Hepatocyte (in vitro differentiated cells): ENCODE measurements at regions not wholly inside any gene's neighbourhood (a gene's known extent, or its start where the extent isn't known, plus 50 kb on each side); places are given as distances from the start of the nearest gene placed in this dataset.

Source experiments
- DNase-seq: peaks from one replicate; pipeline ENCODE4 v3.0.0-alpha.2; 2016; ENCODE audit warnings: low spot score
- H2AFZ ChIP-seq: fragments of 200-600 bp; sonication (generic); 2 replicates; pipeline ENCODE4 v1.6.0; 2016; ENCODE audit warnings: antibody characterized with exemption, mild to moderate bottlenecking
- H3K27ac ChIP-seq: fragments of 200-600 bp; sonication (generic); 2 replicates; pipeline ENCODE4 v1.5.1; 2016; ENCODE audit warnings: mild to moderate bottlenecking
- H3K27me3 ChIP-seq: fragments of 200-600 bp; sonication (generic); 2 replicates; pipeline ENCODE4 v1.6.1; 2016
- H3K36me3 ChIP-seq: fragments of 200-600 bp; sonication (generic); replicated peaks from 2 replicates; pipeline ENCODE4 v1.5.1; 2016; ENCODE audit warnings: low read depth; ENCODE audit not compliant: insufficient read depth
- H3K4me1 ChIP-seq: fragments of 200-600 bp; sonication (generic); 2 replicates; pipeline ENCODE4 v1.5.1; 2016; ENCODE audit warnings: mild to moderate bottlenecking, moderate library complexity; ENCODE audit not compliant: insufficient read depth
- H3K4me2 ChIP-seq: fragments of 200-600 bp; sonication (generic); 2 replicates; pipeline ENCODE4 v1.6.0; 2016
- H3K4me3 ChIP-seq: fragments of 200-600 bp; sonication (generic); 2 replicates; pipeline ENCODE4 v1.5.1; 2016; ENCODE audit warnings: mild to moderate bottlenecking
- H3K79me2 ChIP-seq: fragments of 200-600 bp; sonication (generic); 2 replicates; pipeline ENCODE4 v1.6.0; 2017; ENCODE audit warnings: mild to moderate bottlenecking
- H3K9me2 ChIP-seq: fragments of 200-600 bp; sonication (generic); replicated peaks from 2 replicates; pipeline ENCODE4 v1.6.0; 2017; ENCODE audit warnings: mild to moderate bottlenecking; ENCODE audit not compliant: insufficient read depth
- H3K9me3 ChIP-seq: fragments of 200-600 bp; sonication (generic); 2 replicates; pipeline ENCODE4 v1.5.1; 2016; ENCODE audit warnings: low read depth, mild to moderate bottlenecking
- H4K20me1 ChIP-seq: fragments of 200-600 bp; sonication (generic); 2 replicates; pipeline ENCODE4 v1.6.0; 2016; ENCODE audit warnings: mild to moderate bottlenecking; ENCODE audit not compliant: insufficient read depth, poor library complexity, severe bottlenecking
- EZH2 ChIP-seq: fragments of 200-600 bp; sonication (generic); IDR thresholded peaks from 2 replicates; pipeline ENCODE4 v1.6.1; 2016; ENCODE audit warnings: antibody characterized with exemption, mild to moderate bottlenecking, borderline replicate concordance
- EZH2phosphoT487 ChIP-seq: fragments of 200-600 bp; sonication (generic); IDR thresholded peaks from one replicate; pipeline ENCODE4 v1.6.1; 2018; ENCODE audit warnings: antibody characterized with exemption, mild to moderate bottlenecking, low read depth, moderate library complexity; ENCODE audit not compliant: unreplicated experiment, severe bottlenecking
- WGBS: methylation state at CpG from one replicate; pipeline ENCODE4 v1.1.6; 2016; ENCODE audit warnings: low lambda C conversion rate; ENCODE audit errors: missing lambda C conversion rate; 5-methylcytosine and 5-hydroxymethylcytosine counted together
- TF ChIP-seq, protein P1 (sequence below): fragments of 200-600 bp; sonication (generic); IDR thresholded peaks from 2 replicates; pipeline ENCODE4 v1.5.1; 2016; ENCODE audit warnings: antibody characterized with exemption, mild to moderate bottlenecking; ENCODE audit not compliant: poor library complexity

DNA sequence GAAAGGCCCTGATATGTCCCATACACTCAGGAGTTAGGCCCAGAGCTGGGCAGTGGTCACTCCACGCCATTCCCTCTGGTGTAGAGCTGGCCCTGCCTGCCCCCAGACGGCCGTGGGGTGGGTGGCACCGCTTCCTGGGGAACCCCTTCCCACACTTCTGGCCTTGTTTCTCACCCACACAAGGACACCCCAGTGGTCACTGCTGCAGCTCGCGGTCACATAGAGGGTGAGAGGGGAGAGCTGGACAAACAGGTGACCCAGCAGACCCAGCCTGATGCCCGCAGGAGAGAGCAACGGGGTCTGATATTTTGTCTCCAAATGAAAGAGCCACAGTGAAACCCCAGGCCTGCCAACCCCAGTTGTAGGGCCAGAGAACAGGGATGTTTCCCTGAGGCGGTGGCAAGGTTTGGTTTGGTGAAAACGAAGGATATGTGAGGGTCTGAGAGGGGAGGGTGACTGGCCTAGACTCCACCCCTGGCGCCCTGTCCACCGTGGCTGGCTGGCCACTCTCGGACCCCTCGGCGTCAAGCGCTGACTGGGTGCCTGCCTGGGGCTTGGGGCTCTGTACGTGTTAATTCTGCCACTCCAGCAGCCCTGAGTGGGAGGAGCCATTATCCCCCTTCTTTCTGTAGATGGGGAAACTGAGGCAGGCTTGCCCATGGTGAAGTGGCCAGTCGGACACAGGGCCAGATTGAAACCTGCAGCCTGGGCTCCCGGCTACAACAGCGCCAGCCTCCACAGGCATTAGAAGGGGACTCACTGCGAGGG is 71.0 kb upstream of the PPARA start:
- TF ChIP-seq EZH2phosphoT487 (no peak), EZH2 (no peak)
- TF ChIP-seq, protein P1, sequence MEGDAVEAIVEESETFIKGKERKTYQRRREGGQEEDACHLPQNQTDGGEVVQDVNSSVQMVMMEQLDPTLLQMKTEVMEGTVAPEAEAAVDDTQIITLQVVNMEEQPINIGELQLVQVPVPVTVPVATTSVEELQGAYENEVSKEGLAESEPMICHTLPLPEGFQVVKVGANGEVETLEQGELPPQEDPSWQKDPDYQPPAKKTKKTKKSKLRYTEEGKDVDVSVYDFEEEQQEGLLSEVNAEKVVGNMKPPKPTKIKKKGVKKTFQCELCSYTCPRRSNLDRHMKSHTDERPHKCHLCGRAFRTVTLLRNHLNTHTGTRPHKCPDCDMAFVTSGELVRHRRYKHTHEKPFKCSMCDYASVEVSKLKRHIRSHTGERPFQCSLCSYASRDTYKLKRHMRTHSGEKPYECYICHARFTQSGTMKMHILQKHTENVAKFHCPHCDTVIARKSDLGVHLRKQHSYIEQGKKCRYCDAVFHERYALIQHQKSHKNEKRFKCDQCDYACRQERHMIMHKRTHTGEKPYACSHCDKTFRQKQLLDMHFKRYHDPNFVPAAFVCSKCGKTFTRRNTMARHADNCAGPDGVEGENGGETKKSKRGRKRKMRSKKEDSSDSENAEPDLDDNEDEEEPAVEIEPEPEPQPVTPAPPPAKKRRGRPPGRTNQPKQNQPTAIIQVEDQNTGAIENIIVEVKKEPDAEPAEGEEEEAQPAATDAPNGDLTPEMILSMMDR: no peak
- Histone ChIP-seq H3K4me1 (no peaks in the 10 kb centered on the region), H3K4me3 (no peak overlapping the region), H3K27ac (no peak overlapping the region), H3K4me2 (no peak overlapping the region), H3K9me2 (no peaks in the 10 kb centered on the region), H3K79me2 (peaks cover 54% of the 10 kb centered on the region), H3K9me3 (no peaks in the 10 kb centered on the region), H4K20me1 (peaks cover 41% of the 10 kb centered on the region), H3K36me3 (no peaks in the 10 kb centered on the region), H2AFZ (no peak overlapping the region), H3K27me3 (no peaks in the 10 kb centered on the region)
- WGBS: 97% methylated on average over 21 of the region's 21 CpGs
- DNase-seq: no peak

DNA sequence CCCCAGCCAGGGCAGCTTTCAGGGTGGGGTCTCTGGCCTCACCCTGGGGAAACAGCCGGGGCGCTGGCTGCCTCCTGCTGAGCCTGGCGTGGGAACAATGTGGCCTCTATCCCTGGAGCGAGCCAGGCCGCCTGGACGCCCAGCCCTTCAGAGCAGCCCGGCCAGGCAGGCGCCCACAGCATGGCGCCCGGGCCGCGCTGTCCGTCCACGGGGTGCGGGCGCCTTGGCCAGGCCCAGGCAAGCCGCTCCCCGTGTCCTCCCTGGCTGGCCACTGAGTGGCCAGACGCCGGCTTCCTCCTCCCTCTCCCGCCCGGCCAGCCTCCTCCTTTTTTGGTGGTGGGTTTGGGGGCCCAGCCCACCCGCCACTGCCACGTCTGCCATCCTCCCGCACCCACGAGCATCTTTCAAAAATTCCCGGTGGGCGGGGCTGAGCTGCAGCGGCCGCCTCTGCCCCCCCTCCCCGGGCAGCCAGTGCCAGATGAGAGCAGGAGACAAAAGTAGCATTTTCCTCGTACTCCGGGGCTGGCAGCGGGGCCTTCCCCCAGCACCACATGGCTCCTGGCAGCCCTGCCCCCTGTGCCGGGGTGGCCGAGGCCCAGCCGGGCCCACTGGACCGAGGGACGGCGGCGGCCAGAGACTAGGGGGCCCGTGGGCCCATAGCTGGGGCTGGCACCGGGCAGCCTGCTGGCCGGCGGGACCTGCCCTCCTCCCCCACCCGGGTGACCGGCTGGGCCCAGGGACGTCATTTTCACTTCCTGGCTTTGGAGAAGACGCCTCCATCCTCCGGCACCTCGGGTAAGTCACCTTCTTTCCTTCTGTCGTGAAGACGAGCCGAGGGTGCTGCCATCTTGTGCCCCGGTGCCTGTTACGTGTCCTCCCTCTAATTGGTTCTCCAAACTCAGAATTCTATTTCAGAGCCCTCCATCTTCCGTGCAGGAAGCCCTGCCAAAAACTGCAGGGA is 70.2 kb upstream of the PPARA start:
- H3K27ac ChIP-seq: no peak overlapping the region
- no peaks in the 10 kb centered on the region for H3K4me1 ChIP-seq
- H3K9me3 ChIP-seq: no peaks in the 10 kb centered on the region
- H3K27me3 ChIP-seq: no peaks in the 10 kb centered on the region
- no peak overlapping the region for H2AFZ ChIP-seq
- H3K9me2 ChIP-seq: no peaks in the 10 kb centered on the region
- H4K20me1 ChIP-seq: peaks cover 33% of the 10 kb centered on the region
- no peaks in the 10 kb centered on the region for H3K36me3 ChIP-seq
- no peak overlapping the region for H3K4me2 ChIP-seq
- H3K79me2 ChIP-seq: peaks cover 45% of the 10 kb centered on the region
- no peak for DNase-seq
- H3K4me3 ChIP-seq: no peak overlapping the region
- 94% methylated on average over 48 of the region's 57 CpGs for WGBS
- no peak for TF ChIP-seq EZH2phosphoT487
- TF ChIP-seq, protein P1: no peak
- TF ChIP-seq EZH2: no peak

DNA sequence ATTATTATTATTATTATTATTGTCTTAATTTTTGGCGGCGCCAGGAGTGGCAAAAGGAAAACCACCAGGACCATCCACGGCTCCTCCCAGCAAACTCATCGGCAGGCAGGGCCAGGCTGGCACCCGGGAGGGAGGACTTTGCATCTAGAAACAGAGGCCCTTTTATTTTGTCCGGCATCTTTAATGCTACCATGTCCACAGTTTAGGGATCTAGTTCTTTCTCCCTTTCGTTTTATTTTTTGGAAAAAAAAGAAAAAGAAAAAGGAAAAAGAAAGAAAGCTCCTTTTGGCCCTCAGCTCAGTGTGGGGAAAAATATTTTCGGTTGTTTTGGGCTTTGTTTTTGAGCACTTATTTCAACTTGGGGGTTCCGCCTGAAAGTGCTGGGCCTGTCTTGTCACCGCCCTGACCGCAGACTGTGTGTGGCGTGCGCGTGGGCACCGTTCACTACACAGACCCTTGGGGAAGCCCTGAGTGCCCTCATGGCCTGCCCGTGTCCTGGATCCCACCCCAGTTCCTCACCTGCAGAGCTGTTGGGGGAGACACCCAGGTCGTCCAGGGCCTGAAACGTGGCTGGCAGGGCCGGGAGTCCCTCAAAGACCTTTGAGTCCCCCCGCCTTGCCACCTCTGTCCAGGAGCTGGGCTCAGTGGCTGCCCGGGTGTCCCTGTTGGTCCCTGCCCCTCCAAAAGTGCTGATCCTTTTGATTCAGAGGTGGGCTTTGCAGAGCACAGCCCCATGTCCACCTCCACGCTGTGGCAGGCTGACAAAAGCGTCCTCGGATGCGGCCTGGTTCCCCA is 69.1 kb upstream of the PPARA start:
- peaks cover 4% of the 10 kb centered on the region for H3K4me1 ChIP-seq
- TF ChIP-seq EZH2 (no peak), EZH2phosphoT487 (no peak)
- TF ChIP-seq, protein P1: no peak
- no peak overlapping the region for H3K4me2 ChIP-seq
- peaks cover 34% of the 10 kb centered on the region for H3K79me2 ChIP-seq
- H2AFZ ChIP-seq: no peak overlapping the region
- no peaks in the 10 kb centered on the region for H3K9me3 ChIP-seq
- H3K27me3 ChIP-seq: no peaks in the 10 kb centered on the region
- H3K36me3 ChIP-seq: no peaks in the 10 kb centered on the region
- H4K20me1 ChIP-seq: peaks cover 23% of the 10 kb centered on the region
- no peaks in the 10 kb centered on the region for H3K9me2 ChIP-seq
- 95% methylated on average over 24 of the region's 25 CpGs for WGBS
- no peak overlapping the region for H3K27ac ChIP-seq
- H3K4me3 ChIP-seq: no peak overlapping the region
- no peak for DNase-seq
